ENCODE measurements at regions not wholly inside any gene's neighbourhood (a gene's known extent, or its start where the extent isn't known, plus 50 kb on each side); places are given as distances from the start of the nearest gene placed in this dataset.

DNA sequence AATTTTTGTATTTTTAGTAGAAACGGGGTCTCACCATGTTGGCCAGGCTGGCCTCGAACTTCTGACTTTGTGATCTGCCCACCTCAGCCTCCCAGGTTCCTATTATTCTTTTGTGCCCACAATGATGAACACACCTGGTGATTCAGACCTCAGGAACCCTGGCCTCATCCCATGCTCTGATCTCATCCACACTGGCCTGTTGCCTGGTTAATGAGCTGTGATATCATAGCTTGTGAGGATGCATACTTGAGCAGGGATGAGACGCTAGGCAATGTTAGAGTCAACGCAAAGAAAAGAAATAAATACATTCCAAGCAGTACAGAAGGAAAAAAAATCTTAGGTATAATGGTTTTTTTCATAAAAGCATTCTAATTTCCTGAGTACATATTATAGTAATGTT lies 82.4 kb upstream of the RNF32 start:
- H2AFZ ChIP-seq (ENCODE audit: low read depth, low read length), result no peak overlapping the region
- no peaks in the 10 kb centered on the region for H3K9me3 ChIP-seq (replicated peaks; ENCODE audit: control insufficient read depth, insufficient read depth, low read length)
- intact Hi-C loops (cut with micrococcal nuclease), result no loop called here
- ChIA-PET POLR2A (no interaction called here), CTCF (no interaction called here)
- no peak for TF ChIP-seq GATA2 (IDR thresholded peaks at IDR 0.05; ENCODE audit: insufficient read depth, insufficient read length, low read depth, low read length)
- TF ChIP-seq MYC (IDR thresholded peaks at IDR 0.05; ENCODE audit: low read depth, low read length), result no peak
- TF ChIP-seq JUN (IDR thresholded peaks at IDR 0.05; ENCODE audit: borderline replicate concordance, insufficient read depth, insufficient read length, low read depth), result no peak
- TF ChIP-seq POLR2A (IDR thresholded peaks at IDR 0.05; ENCODE audit: low read depth, low read length), result no peak
- no peak for TF ChIP-seq POLR2AphosphoS5 (IDR thresholded peaks at IDR 0.05; ENCODE audit: insufficient read depth, low read depth, low read length)
- TF ChIP-seq EZH2 (IDR thresholded peaks at IDR 0.05; ENCODE audit: borderline replicate concordance, low read depth, low read length, severe bottlenecking), result no peak
- TF ChIP-seq, protein P1, sequence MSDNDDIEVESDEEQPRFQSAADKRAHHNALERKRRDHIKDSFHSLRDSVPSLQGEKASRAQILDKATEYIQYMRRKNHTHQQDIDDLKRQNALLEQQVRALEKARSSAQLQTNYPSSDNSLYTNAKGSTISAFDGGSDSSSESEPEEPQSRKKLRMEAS (IDR thresholded peaks at IDR 0.05; ENCODE audit: insufficient read depth, insufficient read length), result no peak
- TF ChIP-seq, protein P2, sequence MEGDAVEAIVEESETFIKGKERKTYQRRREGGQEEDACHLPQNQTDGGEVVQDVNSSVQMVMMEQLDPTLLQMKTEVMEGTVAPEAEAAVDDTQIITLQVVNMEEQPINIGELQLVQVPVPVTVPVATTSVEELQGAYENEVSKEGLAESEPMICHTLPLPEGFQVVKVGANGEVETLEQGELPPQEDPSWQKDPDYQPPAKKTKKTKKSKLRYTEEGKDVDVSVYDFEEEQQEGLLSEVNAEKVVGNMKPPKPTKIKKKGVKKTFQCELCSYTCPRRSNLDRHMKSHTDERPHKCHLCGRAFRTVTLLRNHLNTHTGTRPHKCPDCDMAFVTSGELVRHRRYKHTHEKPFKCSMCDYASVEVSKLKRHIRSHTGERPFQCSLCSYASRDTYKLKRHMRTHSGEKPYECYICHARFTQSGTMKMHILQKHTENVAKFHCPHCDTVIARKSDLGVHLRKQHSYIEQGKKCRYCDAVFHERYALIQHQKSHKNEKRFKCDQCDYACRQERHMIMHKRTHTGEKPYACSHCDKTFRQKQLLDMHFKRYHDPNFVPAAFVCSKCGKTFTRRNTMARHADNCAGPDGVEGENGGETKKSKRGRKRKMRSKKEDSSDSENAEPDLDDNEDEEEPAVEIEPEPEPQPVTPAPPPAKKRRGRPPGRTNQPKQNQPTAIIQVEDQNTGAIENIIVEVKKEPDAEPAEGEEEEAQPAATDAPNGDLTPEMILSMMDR (IDR thresholded peaks at IDR 0.05; ENCODE audit: extremely low read depth in 1 of 2, insufficient read depth in 1 of 2, low read depth in 1 of 2, low read length in 2 of 2), result no peak
- no peak for TF ChIP-seq FOS (IDR thresholded peaks at IDR 0.05; ENCODE audit: borderline replicate concordance, insufficient read depth, low read length)
- no peak overlapping the region for H3K4me2 ChIP-seq (ENCODE audit: insufficient read depth, low read length)
- no peak for FAIRE-seq
- DNase-seq (ENCODE audit: low read depth, low spot score), result no peak
- dilution Hi-C loops (cut with MboI; ENCODE audit: extremely low pct_ligation_motif_present, low sequenced_read_pairs), result no loop called here
- no TSS peak for BruUV-seq (replicated peaks)
- no peaks in the 10 kb centered on the region for H3K79me2 ChIP-seq (ENCODE audit: control insufficient read depth, insufficient read depth, low read length)
- no peaks in the 10 kb centered on the region for H3K27me3 ChIP-seq (ENCODE audit: control insufficient read depth in 2 of 2, insufficient read depth in 2 of 2, low read length in 2 of 2)
- H3K27ac ChIP-seq (ENCODE audit: insufficient read depth, low read depth, low read length), result no peak overlapping the region
- no peaks in the 10 kb centered on the region for H4K20me1 ChIP-seq (replicated peaks; ENCODE audit: control insufficient read depth, extremely low read depth, insufficient read depth, low read length)
- H3K36me3 ChIP-seq (ENCODE audit: control insufficient read depth in 2 of 2, extremely low read depth in 1 of 2, insufficient read depth in 2 of 2, low read length in 2 of 2), result no peaks in the 10 kb centered on the region
- no peaks in the 10 kb centered on the region for H3K4me1 ChIP-seq (ENCODE audit: control insufficient read depth, extremely low read depth, insufficient read depth, low read length)
- no peaks in the 10 kb centered on the region for H3K9me1 ChIP-seq (replicated peaks; ENCODE audit: control insufficient read depth, extremely low read depth, insufficient read depth, low read length)
- no peak overlapping the region for H3K9ac ChIP-seq (replicated peaks; ENCODE audit: extremely low read depth, insufficient read depth, low read length)
- no peak overlapping the region for H3K4me3 ChIP-seq (replicated peaks in 1 of 3; ENCODE audit: insufficient read depth in 1 of 3, low read depth in 1 of 3, low read length in 3 of 3)
